ENCODE measurements at regions not wholly inside any gene's neighbourhood (a gene's known extent, or its start where the extent isn't known, plus 50 kb on each side); places are given as distances from the start of the nearest gene placed in this dataset.

DNA sequence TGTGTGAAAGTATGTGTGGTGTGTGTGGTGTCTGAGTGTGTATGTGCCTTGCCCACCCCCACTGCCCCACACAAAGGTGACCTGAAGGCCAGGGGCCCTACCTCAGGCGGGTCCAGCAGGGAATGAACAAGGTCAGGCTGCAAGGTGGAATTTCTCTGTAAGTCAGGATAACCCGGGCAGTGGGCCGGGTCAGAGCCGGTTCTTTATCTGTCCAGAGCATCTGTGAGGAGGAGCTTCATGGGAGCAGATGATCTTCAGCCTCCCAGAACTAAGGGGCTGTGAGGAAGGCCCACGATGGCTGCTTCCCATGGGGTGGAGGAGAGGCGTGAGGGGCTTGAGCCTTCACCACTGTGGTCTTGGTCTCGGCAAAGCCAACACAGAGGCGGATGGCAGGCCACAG is 150.3 kb downstream of the TFCP2L1 start:
- 84% methylated on average over 7 of the region's 8 CpGs for WGBS (ENCODE audit: insufficient coverage)

GRCh38 chr2:121135168-121135853 is 149.7 kb downstream of the TFCP2L1 start:
- Histone ChIP-seq H3K36me3 (ENCODE audit: control insufficient read depth in 4 of 4, insufficient read depth in 4 of 4, low read length in 3 of 4) (no peaks in the 10 kb centered on the region), H3K27ac (ENCODE audit: insufficient read depth in 1 of 2, low read depth in 1 of 2, low read length in 2 of 2, poor library complexity in 1 of 2, severe bottlenecking in 2 of 2) (no peak overlapping the region), H3K4me1 (ENCODE audit: control extremely low read depth in 1 of 4, control insufficient read depth in 4 of 4, insufficient read depth in 4 of 4, low read length in 3 of 4) (peaks cover 3 to 31% (median 7%) of the 10 kb centered on the region in 4 experiments), H3K27me3 (replicated peaks in 2 of 5; ENCODE audit: control insufficient read depth in 4 of 5, insufficient read depth in 5 of 5, low read length in 4 of 5) (no peaks in the 10 kb centered on the region), H3K4me3 (ENCODE audit: control insufficient read depth in 1 of 7, extremely low read depth in 1 of 7, insufficient read depth in 4 of 7, low read depth in 2 of 7, low read length in 6 of 7) (no peak overlapping the region), H3K9me3 (ENCODE audit: control extremely low read depth in 1 of 5, control insufficient read depth in 4 of 5, insufficient read depth in 2 of 5, low read depth in 1 of 5, low read length in 4 of 5) (peaks cover 0 to 6% (median 0%) of the 10 kb centered on the region in 5 experiments)
- peak in 1 of 3 donors; percentile 45 for DNase-seq
- CTCF ChIA-PET = interaction anchor here (0.6 kb wide), 1 partner anchor 66 kb away, joined by 3 read pairs; no protein-coding TSS in a partner anchor
- POLR2A ChIA-PET = no interaction called here
- WGBS (ENCODE audit: insufficient coverage) = no CpG with 5 or more reads among the region's 2 CpGs

More for the DNA sequence above, 150.3 kb downstream of the TFCP2L1 start:
- peaks cover 0 to 6% (median 0%) of the 10 kb centered on the region in 5 experiments for H3K9me3 ChIP-seq (ENCODE audit: control extremely low read depth in 1 of 5, control insufficient read depth in 4 of 5, insufficient read depth in 2 of 5, low read depth in 1 of 5, low read length in 4 of 5)
- POLR2A ChIA-PET = no interaction called here
- DNase-seq = peak in 1 of 3 donors; percentile 51
- H3K27me3 ChIP-seq (replicated peaks in 2 of 5; ENCODE audit: control insufficient read depth in 4 of 5, insufficient read depth in 5 of 5, low read length in 4 of 5) = no peaks in the 10 kb centered on the region
- H3K27ac ChIP-seq (ENCODE audit: insufficient read depth in 1 of 2, low read depth in 1 of 2, low read length in 2 of 2, poor library complexity in 1 of 2, severe bottlenecking in 2 of 2) = no peak overlapping the region
- CTCF ChIA-PET = interaction anchor here (0.6 kb wide), 1 partner anchor 67 kb away, joined by 3 read pairs; no protein-coding TSS in a partner anchor
- H3K4me1 ChIP-seq (ENCODE audit: control extremely low read depth in 1 of 4, control insufficient read depth in 4 of 4, insufficient read depth in 4 of 4, low read length in 3 of 4) = peaks cover 3 to 31% (median 7%) of the 10 kb centered on the region in 4 experiments
- no peaks in the 10 kb centered on the region for H3K36me3 ChIP-seq (ENCODE audit: control insufficient read depth in 4 of 4, insufficient read depth in 4 of 4, low read length in 3 of 4)
- H3K4me3 ChIP-seq (ENCODE audit: control insufficient read depth in 1 of 7, extremely low read depth in 1 of 7, insufficient read depth in 4 of 7, low read depth in 2 of 7, low read length in 6 of 7) = no peak overlapping the region

- no peaks in the 10 kb centered on the region for H3K27me3 ChIP-seq (replicated peaks in 2 of 5; ENCODE audit: control insufficient read depth in 4 of 5, insufficient read depth in 5 of 5, low read length in 4 of 5)
- ChIA-PET POLR2A (no interaction called here), CTCF (no interaction called here)
- H3K4me3 ChIP-seq (ENCODE audit: control insufficient read depth in 1 of 7, extremely low read depth in 1 of 7, insufficient read depth in 4 of 7, low read depth in 2 of 7, low read length in 6 of 7) = no peak overlapping the region
- H3K9me3 ChIP-seq (ENCODE audit: control extremely low read depth in 1 of 5, control insufficient read depth in 4 of 5, insufficient read depth in 2 of 5, low read depth in 1 of 5, low read length in 4 of 5) = peaks cover 0 to 6% (median 0%) of the 10 kb centered on the region in 5 experiments
- no peak overlapping the region for H3K27ac ChIP-seq (ENCODE audit: insufficient read depth in 1 of 2, low read depth in 1 of 2, low read length in 2 of 2, poor library complexity in 1 of 2, severe bottlenecking in 2 of 2)
- H3K4me1 ChIP-seq (ENCODE audit: control extremely low read depth in 1 of 4, control insufficient read depth in 4 of 4, insufficient read depth in 4 of 4, low read length in 3 of 4) = peaks cover 3 to 31% (median 7%) of the 10 kb centered on the region in 4 experiments
- 100% methylated on average over 2 of the region's 3 CpGs for whole genome bisulfite sequencing (ENCODE audit: insufficient coverage)
- peak in 2 of 3 donors; percentile 45 to 72 for DNase-seq
- H3K36me3 ChIP-seq (ENCODE audit: control insufficient read depth in 4 of 4, insufficient read depth in 4 of 4, low read length in 3 of 4) = no peaks in the 10 kb centered on the region
Measured at GRCh38 chr2:121136323-121136722, 148.7 kb downstream of the TFCP2L1 start.

DNA sequence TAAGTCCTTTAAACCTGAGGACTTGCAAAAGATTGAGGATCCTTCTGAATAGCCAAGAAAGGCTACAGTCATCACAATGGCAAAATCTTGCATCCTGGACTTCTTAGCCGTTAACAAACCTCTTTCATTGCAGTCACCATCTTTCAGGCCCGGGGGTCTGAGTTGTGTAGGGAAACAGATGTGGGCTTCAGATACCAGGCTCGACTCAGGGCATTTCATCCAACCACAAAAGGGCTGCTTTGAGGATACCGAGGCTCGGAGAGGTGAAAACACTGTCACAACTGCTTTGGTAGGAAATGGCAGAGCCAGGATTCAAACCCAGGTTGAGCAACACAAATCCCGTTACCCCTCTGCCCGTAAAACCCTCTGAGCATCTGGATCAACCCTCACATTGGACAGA is 147.4 kb downstream of the TFCP2L1 start:
- Histone ChIP-seq H3K4me1 (ENCODE audit: control extremely low read depth in 1 of 4, control insufficient read depth in 4 of 4, insufficient read depth in 4 of 4, low read length in 3 of 4) (peaks cover 3 to 29% (median 7%) of the 10 kb centered on the region in 4 experiments), H3K27ac (ENCODE audit: insufficient read depth in 1 of 2, low read depth in 1 of 2, low read length in 2 of 2, poor library complexity in 1 of 2, severe bottlenecking in 2 of 2) (peak overlapping the region in 1 of 2 experiments; percentile 48), H3K4me3 (ENCODE audit: control insufficient read depth in 1 of 7, extremely low read depth in 1 of 7, insufficient read depth in 4 of 7, low read depth in 2 of 7, low read length in 6 of 7) (peak overlapping the region in 1 of 7 experiments; percentile 23), H3K9me3 (ENCODE audit: control extremely low read depth in 1 of 5, control insufficient read depth in 4 of 5, insufficient read depth in 2 of 5, low read depth in 1 of 5, low read length in 4 of 5) (peaks cover 0 to 6% (median 0%) of the 10 kb centered on the region in 5 experiments), H3K36me3 (ENCODE audit: control insufficient read depth in 4 of 4, insufficient read depth in 4 of 4, low read length in 3 of 4) (no peaks in the 10 kb centered on the region), H3K27me3 (replicated peaks in 2 of 5; ENCODE audit: control insufficient read depth in 4 of 5, insufficient read depth in 5 of 5, low read length in 4 of 5) (no peaks in the 10 kb centered on the region)
- POLR2A ChIA-PET = no interaction called here
- WGBS (ENCODE audit: insufficient coverage) = 0% methylated on average over 5 of the region's 7 CpGs
- peak in 2 of 3 donors; percentile 93 to 99 for DNase-seq
- CTCF ChIA-PET = no interaction called here

DNA sequence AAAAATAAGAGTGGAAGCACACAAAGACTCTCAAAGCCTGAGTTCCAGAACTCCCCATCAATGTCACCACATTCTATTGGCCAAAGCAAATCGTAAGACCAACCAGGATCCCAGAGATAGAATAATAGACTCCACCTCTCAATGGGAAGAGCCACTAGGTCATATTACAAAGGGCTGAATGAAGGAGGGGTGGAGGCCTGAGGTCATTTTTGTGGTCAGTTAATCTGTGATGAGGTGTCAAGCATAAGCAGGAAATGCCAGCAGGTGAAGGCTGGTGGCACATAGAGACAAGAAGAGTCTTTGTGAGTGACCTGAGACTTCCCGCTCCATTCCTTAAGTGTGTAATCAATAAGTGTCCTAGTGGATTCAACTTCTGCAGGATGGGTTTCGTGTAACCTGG is 144.3 kb downstream of the TFCP2L1 start:
- Histone ChIP-seq H3K27me3 (replicated peaks in 2 of 5; ENCODE audit: control insufficient read depth in 4 of 5, insufficient read depth in 5 of 5, low read length in 4 of 5) (no peaks in the 10 kb centered on the region), H3K4me1 (ENCODE audit: control extremely low read depth in 1 of 4, control insufficient read depth in 4 of 4, insufficient read depth in 4 of 4, low read length in 3 of 4) (peaks cover 3 to 20% (median 6%) of the 10 kb centered on the region in 4 experiments), H3K36me3 (ENCODE audit: control insufficient read depth in 4 of 4, insufficient read depth in 4 of 4, low read length in 3 of 4) (no peaks in the 10 kb centered on the region), H3K4me3 (ENCODE audit: control insufficient read depth in 1 of 7, extremely low read depth in 1 of 7, insufficient read depth in 4 of 7, low read depth in 2 of 7, low read length in 6 of 7) (no peak overlapping the region), H3K27ac (ENCODE audit: insufficient read depth in 1 of 2, low read depth in 1 of 2, low read length in 2 of 2, poor library complexity in 1 of 2, severe bottlenecking in 2 of 2) (no peak overlapping the region), H3K9me3 (ENCODE audit: control extremely low read depth in 1 of 5, control insufficient read depth in 4 of 5, insufficient read depth in 2 of 5, low read depth in 1 of 5, low read length in 4 of 5) (peaks cover 0 to 6% (median 0%) of the 10 kb centered on the region in 5 experiments)
- ChIA-PET POLR2A (no interaction called here), CTCF (interaction anchor here (1.3 kb wide), 1 partner anchor 60 kb away, joined by 4 read pairs; no protein-coding TSS in a partner anchor)
- WGBS (ENCODE audit: insufficient coverage) = 100% methylated on average over 2 of the region's 3 CpGs
- DNase-seq = no peak

DNA sequence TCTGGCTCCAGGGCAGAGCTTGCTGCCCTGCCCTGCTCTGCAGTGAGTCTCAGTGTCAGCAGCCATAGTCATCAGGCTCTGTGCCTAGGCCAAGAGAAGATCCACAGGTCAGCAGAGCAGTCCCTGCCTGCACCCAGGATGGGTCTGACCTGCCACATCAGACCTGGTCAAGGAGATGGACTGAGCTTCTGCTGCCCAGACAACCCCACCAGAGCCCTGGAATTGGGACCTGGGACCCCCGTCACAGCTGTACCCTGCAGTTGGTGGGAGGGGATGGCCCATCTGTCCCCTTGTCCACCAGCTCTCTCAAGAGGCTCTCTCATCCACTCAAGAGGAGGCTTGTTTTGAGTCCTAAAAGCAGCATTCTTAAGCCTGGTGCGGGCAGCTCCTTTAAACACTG is 142.6 kb downstream of the TFCP2L1 start:
- peaks cover 0 to 3% (median 0%) of the 10 kb centered on the region in 5 experiments for H3K9me3 ChIP-seq (ENCODE audit: control extremely low read depth in 1 of 5, control insufficient read depth in 4 of 5, insufficient read depth in 2 of 5, low read depth in 1 of 5, low read length in 4 of 5)
- no peaks in the 10 kb centered on the region for H3K36me3 ChIP-seq (ENCODE audit: control insufficient read depth in 4 of 4, insufficient read depth in 4 of 4, low read length in 3 of 4)
- 100% methylated on average over 2 of the region's 2 CpGs for WGBS (ENCODE audit: insufficient coverage)
- H3K27me3 ChIP-seq (replicated peaks in 2 of 5; ENCODE audit: control insufficient read depth in 4 of 5, insufficient read depth in 5 of 5, low read length in 4 of 5) = no peaks in the 10 kb centered on the region
- peaks cover 0 to 12% (median 0%) of the 10 kb centered on the region in 4 experiments for H3K4me1 ChIP-seq (ENCODE audit: control extremely low read depth in 1 of 4, control insufficient read depth in 4 of 4, insufficient read depth in 4 of 4, low read length in 3 of 4)
- H3K4me3 ChIP-seq (ENCODE audit: control insufficient read depth in 1 of 7, extremely low read depth in 1 of 7, insufficient read depth in 4 of 7, low read depth in 2 of 7, low read length in 6 of 7) = no peak overlapping the region
- no peak for DNase-seq
- POLR2A ChIA-PET = no interaction called here
- H3K27ac ChIP-seq (ENCODE audit: insufficient read depth in 1 of 2, low read depth in 1 of 2, low read length in 2 of 2, poor library complexity in 1 of 2, severe bottlenecking in 2 of 2) = no peak overlapping the region
- CTCF ChIA-PET = interaction anchor here (0.8 to 1.2 kb wide), 2 partner anchors 11 to 43 kb away, joined by 3 read pairs; no protein-coding TSS in a partner anchor

DNA sequence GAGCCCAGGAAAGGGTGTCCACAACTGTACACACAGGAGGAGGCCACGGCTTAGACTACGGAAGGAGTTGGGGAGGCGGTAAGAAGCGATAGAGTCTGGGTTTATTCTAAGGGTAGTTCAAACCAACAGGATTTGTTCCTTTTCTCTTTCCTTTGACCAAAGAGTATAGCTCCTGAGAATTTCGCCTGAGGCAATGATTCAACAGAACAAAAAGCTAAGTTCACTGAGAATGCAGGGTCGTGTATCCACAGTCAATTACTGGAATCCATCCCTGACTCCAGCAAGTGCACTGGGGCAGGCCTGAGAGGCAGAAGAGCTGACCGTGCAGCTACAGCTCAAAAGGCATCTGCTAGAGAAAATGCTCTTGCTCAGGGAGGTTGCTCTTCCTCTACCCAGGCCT is 140.9 kb downstream of the TFCP2L1 start:
- peaks cover 0 to 3% (median 0%) of the 10 kb centered on the region in 4 experiments for H3K4me1 ChIP-seq (ENCODE audit: control extremely low read depth in 1 of 4, control insufficient read depth in 4 of 4, insufficient read depth in 4 of 4, low read length in 3 of 4)
- H3K27ac ChIP-seq (ENCODE audit: insufficient read depth in 1 of 2, low read depth in 1 of 2, low read length in 2 of 2, poor library complexity in 1 of 2, severe bottlenecking in 2 of 2) = no peak overlapping the region
- H3K36me3 ChIP-seq (ENCODE audit: control insufficient read depth in 4 of 4, insufficient read depth in 4 of 4, low read length in 3 of 4) = no peaks in the 10 kb centered on the region
- H3K27me3 ChIP-seq (replicated peaks in 2 of 5; ENCODE audit: control insufficient read depth in 4 of 5, insufficient read depth in 5 of 5, low read length in 4 of 5) = no peaks in the 10 kb centered on the region
- DNase-seq = no peak
- H3K9me3 ChIP-seq (ENCODE audit: control extremely low read depth in 1 of 5, control insufficient read depth in 4 of 5, insufficient read depth in 2 of 5, low read depth in 1 of 5, low read length in 4 of 5) = peaks cover 0 to 3% (median 0%) of the 10 kb centered on the region in 5 experiments
- POLR2A ChIA-PET = no interaction called here
- CTCF ChIA-PET = interaction anchor here (0.9 kb wide), 1 partner anchor 49 kb away, joined by 3 read pairs; no protein-coding TSS in a partner anchor
- H3K4me3 ChIP-seq (ENCODE audit: control insufficient read depth in 1 of 7, extremely low read depth in 1 of 7, insufficient read depth in 4 of 7, low read depth in 2 of 7, low read length in 6 of 7) = no peak overlapping the region
- 100% methylated on average over 6 of the region's 7 CpGs for WGBS (ENCODE audit: insufficient coverage)
